GM19397 (cell line): ENCODE measurements at regions not wholly inside any gene's neighbourhood (a gene's known extent, or its start where the extent isn't known, plus 50 kb on each side); places are given as distances from the start of the nearest gene placed in this dataset.
A peak's percentile ranks its signal among the peaks of the same experiment; 100 is the strongest.
"Not testable (repeated sequence)": the region's sequence is repeated elsewhere in the genome, so short reads cannot be mapped to it uniquely, and the experiment has no call there.

Source experiments
- ATAC-seq: cut with Tn5 transposase; IDR thresholded peaks from one replicate; pipeline ENCODE4 v1.9.1; 2021; ENCODE audit warnings: mild to moderate bottlenecking, moderate library complexity; ENCODE audit not compliant: unreplicated experiment

- no peak for ATAC-seq
Observed at GRCh38 chr5:5902678-5903646, 475.4 kb downstream of the MED10 start.

- ATAC-seq: no peak
Observed at GRCh38 chr5:5900350-5900749, 477.9 kb downstream of the ICE1 start.

GRCh38 chr5:5899716-5900115 is 477.2 kb downstream of the ICE1 start:
- ATAC-seq: no peak

GRCh38 chr5:5888284-5888683 is 465.8 kb downstream of the ICE1 start:
- no peak for ATAC-seq

GRCh38 chr5:5887833-5888232 is 465.4 kb downstream of the ICE1 start:
- ATAC-seq: no peak

- ATAC-seq: peak; percentile 86
Observed at GRCh38 chr5:5886812-5887486, 464.5 kb downstream of the ICE1 start.

GRCh38 chr5:5886353-5886752 is 463.9 kb downstream of the ICE1 start:
- ATAC-seq: peak; percentile 7

- no peak for ATAC-seq
Observed at GRCh38 chr5:5885782-5886181, 463.3 kb downstream of the ICE1 start.

- no peak for ATAC-seq
Observed at GRCh38 chr5:5884593-5884992, 462.1 kb downstream of the ICE1 start.

GRCh38 chr5:5883562-5883961 is 461.1 kb downstream of the ICE1 start:
- ATAC-seq: no peak

GRCh38 chr5:5883146-5883545 is 460.7 kb downstream of the ICE1 start:
- no peak for ATAC-seq

- ATAC-seq: no peak
Observed at GRCh38 chr5:5882706-5883105, 460.2 kb downstream of the ICE1 start.

GRCh38 chr5:5881294-5881693 is 458.8 kb downstream of the ICE1 start:
- ATAC-seq: no peak

- ATAC-seq: no peak
Observed at GRCh38 chr5:5880077-5880763, 457.7 kb downstream of the ICE1 start.

GRCh38 chr5:5857396-5857795 is 434.9 kb downstream of the ICE1 start:
- ATAC-seq: no peak

GRCh38 chr5:5854087-5854486 is 431.6 kb downstream of the ICE1 start:
- ATAC-seq: no peak

- no peak for ATAC-seq
Observed at GRCh38 chr5:5838493-5838892, 416.0 kb downstream of the ICE1 start.

GRCh38 chr5:5831622-5832021 is 409.1 kb downstream of the ICE1 start:
- ATAC-seq: not testable (repeated sequence)

- ATAC-seq: no peak
Observed at GRCh38 chr5:5828619-5829018, 406.1 kb downstream of the ICE1 start.

GRCh38 chr5:5826911-5827310 is 404.4 kb downstream of the ICE1 start:
- ATAC-seq: no peak

GRCh38 chr5:5822729-5823257 is 400.3 kb downstream of the ICE1 start:
- ATAC-seq: no peak
